Neural crest cell (in vitro differentiated cells): ENCODE measurements at regions not wholly inside any gene's neighbourhood (a gene's known extent, or its start where the extent isn't known, plus 50 kb on each side); places are given as distances from the start of the nearest gene placed in this dataset.
"Not testable (repeated sequence)": the region's sequence is repeated elsewhere in the genome, so short reads cannot be mapped to it uniquely, and the experiment has no call there.

Source experiments
- DNase-seq: peaks from one replicate; pipeline ENCODE4 v3.0.0; 2021; ENCODE audit warnings: low read depth, mixed read lengths, low spot score
- H3K27ac Mint-ChIP-seq: one replicate; pipeline ENCODE4 v1.8.0; 2021; ENCODE audit warnings: mild to moderate bottlenecking, mixed read lengths; ENCODE audit not compliant: unreplicated experiment
- H3K27me3 Mint-ChIP-seq: 2 replicates; pipeline ENCODE4 v1.8.0; 2021; ENCODE audit warnings: low read depth, mild to moderate bottlenecking, mixed read lengths
- H3K36me3 Mint-ChIP-seq: 2 replicates; pipeline ENCODE4 v1.8.0; 2021; ENCODE audit warnings: low read depth, mild to moderate bottlenecking, mixed read lengths
- H3K4me1 Mint-ChIP-seq: 2 replicates; pipeline ENCODE4 v1.8.0; 2021; ENCODE audit warnings: mixed read lengths
- H3K4me3 Mint-ChIP-seq: one replicate; pipeline ENCODE4 v1.8.0; 2021; ENCODE audit warnings: mild to moderate bottlenecking, mixed read lengths
- H3K9me3 Mint-ChIP-seq: 2 replicates; pipeline ENCODE4 v1.8.0; 2021; ENCODE audit warnings: mixed read lengths
- TF ChIP-seq, protein P1 (sequence below): fragments of 200-600 bp; sonication (generic); conservative IDR thresholded peaks from 2 replicates; pipeline ENCODE4 v1.5.0; 2021; ENCODE audit warnings: antibody characterized with exemption, mild to moderate bottlenecking

- TF ChIP-seq, protein P1, sequence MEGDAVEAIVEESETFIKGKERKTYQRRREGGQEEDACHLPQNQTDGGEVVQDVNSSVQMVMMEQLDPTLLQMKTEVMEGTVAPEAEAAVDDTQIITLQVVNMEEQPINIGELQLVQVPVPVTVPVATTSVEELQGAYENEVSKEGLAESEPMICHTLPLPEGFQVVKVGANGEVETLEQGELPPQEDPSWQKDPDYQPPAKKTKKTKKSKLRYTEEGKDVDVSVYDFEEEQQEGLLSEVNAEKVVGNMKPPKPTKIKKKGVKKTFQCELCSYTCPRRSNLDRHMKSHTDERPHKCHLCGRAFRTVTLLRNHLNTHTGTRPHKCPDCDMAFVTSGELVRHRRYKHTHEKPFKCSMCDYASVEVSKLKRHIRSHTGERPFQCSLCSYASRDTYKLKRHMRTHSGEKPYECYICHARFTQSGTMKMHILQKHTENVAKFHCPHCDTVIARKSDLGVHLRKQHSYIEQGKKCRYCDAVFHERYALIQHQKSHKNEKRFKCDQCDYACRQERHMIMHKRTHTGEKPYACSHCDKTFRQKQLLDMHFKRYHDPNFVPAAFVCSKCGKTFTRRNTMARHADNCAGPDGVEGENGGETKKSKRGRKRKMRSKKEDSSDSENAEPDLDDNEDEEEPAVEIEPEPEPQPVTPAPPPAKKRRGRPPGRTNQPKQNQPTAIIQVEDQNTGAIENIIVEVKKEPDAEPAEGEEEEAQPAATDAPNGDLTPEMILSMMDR, result no peak
- no peaks in the 10 kb centered on the region for H3K4me1 Mint-ChIP-seq
- no peak for DNase-seq
- H3K36me3 Mint-ChIP-seq, result no peaks in the 10 kb centered on the region
- no peak overlapping the region for H3K4me3 Mint-ChIP-seq
- H3K27ac Mint-ChIP-seq, result no peak overlapping the region
- H3K27me3 Mint-ChIP-seq, result no peaks in the 10 kb centered on the region
- H3K9me3 Mint-ChIP-seq, result peaks cover 3% of the 10 kb centered on the region
Measured at GRCh38 chr21:20169812-20170576, 828.2 kb upstream of the NCAM2 start.

DNA sequence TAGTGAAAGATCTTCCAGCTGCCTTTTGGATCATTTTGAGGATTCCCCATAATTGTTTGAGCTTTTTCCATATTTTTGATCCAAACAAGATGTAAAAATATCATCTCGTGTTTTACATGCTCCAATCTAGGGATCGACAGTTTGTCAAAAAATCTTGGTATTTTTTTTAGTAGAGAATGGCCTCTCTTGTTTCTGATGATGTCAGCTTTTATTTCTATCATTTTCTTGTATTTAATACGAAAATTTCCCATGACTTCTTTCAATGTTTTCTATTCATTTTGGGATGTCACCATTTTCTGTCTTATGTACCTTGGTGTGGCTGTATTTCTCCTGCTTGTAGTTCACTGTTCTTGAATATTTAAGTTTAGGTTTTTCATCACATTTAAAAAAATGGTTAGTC lies 812.0 kb upstream of the NCAM2 start:
- Mint-ChIP-seq H3K4me1 (no peaks in the 10 kb centered on the region), H3K4me3 (no peak overlapping the region), H3K27ac (no peak overlapping the region), H3K27me3 (no peaks in the 10 kb centered on the region), H3K9me3 (peaks cover 9% of the 10 kb centered on the region), H3K36me3 (peaks cover 5% of the 10 kb centered on the region)
- no peak for DNase-seq
- TF ChIP-seq, protein P1, result no peak

DNA sequence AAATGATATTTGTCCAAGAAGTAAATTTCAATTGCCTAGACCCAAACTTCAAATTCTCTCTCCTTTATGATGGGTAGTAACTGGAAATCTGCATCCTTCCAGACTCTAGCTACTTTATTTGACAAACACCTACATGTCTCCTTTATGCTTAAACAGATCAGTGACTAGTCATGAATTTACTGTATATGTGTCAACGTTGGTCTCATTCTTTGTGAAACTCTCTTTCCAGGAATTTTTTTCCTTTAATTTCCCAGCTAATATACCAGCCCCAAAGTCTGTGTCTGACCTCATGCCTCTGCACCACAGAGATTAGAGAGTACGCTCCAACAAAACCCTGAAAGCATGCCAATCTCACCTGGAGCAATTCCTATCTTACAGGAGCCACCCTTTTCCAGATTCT lies 811.2 kb upstream of the NCAM2 start:
- Mint-ChIP-seq H3K9me3 (peaks cover 9% of the 10 kb centered on the region), H3K4me3 (no peak overlapping the region), H3K4me1 (no peaks in the 10 kb centered on the region), H3K27me3 (no peaks in the 10 kb centered on the region), H3K27ac (no peak overlapping the region), H3K36me3 (peaks cover 5% of the 10 kb centered on the region)
- TF ChIP-seq, protein P1, result no peak
- no peak for DNase-seq

DNA sequence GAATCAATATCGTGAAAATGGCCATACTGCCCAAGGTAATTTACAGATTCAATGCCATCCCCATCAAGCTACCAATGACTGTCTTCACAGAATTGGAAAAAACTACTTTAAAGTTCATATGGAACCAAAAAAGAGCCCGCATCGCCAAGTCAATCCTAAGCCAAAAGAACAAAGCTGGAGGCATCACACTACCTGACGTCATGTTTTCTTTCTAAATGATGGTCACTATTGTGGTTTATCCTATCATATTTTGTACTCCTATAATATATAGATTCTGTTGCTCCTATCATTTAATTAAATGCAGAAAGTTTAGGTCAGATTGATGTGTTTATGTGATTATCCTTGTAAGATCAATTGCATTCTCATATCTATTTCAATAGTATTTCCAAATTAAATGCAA lies 796.9 kb upstream of the NCAM2 start:
- H3K36me3 Mint-ChIP-seq, H3K9me3 Mint-ChIP-seq, H3K4me1 Mint-ChIP-seq, H3K27me3 Mint-ChIP-seq, DNase-seq, H3K4me3 Mint-ChIP-seq, H3K27ac Mint-ChIP-seq: not testable (repeated sequence)

DNA sequence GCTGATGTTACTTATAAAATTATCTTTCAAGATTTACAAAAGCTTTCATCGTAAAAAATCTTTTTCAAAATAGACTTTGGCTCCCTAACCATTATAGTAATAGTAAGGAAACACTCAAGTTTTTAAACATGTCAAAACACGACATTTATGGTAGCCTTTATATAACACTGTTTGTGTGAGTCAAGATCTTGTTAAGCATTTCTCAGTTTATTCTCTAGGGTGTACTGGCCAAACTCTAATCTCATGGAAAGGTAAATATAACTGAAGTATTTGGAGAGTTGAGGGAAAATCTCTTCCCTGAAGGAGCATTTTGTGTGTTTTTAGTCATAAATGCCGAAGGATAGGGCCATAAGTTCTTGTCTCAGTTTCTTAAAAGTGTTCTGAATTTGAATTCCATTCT lies 790.9 kb upstream of the NCAM2 start:
- H3K9me3 Mint-ChIP-seq, result peaks cover 3% of the 10 kb centered on the region
- H3K4me1 Mint-ChIP-seq, result no peaks in the 10 kb centered on the region
- no peak for DNase-seq
- no peaks in the 10 kb centered on the region for H3K36me3 Mint-ChIP-seq
- no peaks in the 10 kb centered on the region for H3K27me3 Mint-ChIP-seq
- H3K4me3 Mint-ChIP-seq, result no peak overlapping the region
- TF ChIP-seq, protein P1, result no peak
- H3K27ac Mint-ChIP-seq, result no peak overlapping the region

- TF ChIP-seq, protein P1, result no peak
- Mint-ChIP-seq H3K4me3 (no peak overlapping the region), H3K27me3 (no peaks in the 10 kb centered on the region), H3K4me1 (no peaks in the 10 kb centered on the region), H3K27ac (no peak overlapping the region), H3K9me3 (peaks cover 3% of the 10 kb centered on the region), H3K36me3 (no peaks in the 10 kb centered on the region)
- no peak for DNase-seq
Measured at GRCh38 chr21:20215959-20216358, 782.2 kb upstream of the NCAM2 start.
